ENCODE measurements at regions not wholly inside any gene's neighbourhood (a gene's known extent, or its start where the extent isn't known, plus 50 kb on each side); places are given as distances from the start of the nearest gene placed in this dataset.

DNA sequence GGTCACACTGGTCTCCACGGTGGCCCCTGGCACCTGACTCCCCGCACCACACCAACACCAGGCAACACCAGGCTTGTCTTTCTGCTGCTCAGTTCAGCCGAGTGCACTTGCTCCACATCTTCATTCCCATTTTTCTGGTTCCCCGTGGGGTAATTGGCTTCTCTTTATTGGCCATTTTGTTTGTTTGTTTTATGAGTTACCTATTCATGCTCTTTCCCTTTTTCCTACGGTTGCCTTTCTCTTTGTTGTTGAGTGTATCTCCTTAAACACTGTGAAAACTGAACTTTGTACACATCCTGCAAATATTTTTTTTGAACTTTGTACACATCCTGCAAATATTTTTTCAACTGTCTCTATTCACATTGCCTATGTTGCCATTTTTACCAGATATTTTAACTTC lies 834.0 kb downstream of the BRD1 start:
- no peak for TF ChIP-seq POLR2A (IDR thresholded peaks at IDR 0.05)
- TF ChIP-seq, protein P1, sequence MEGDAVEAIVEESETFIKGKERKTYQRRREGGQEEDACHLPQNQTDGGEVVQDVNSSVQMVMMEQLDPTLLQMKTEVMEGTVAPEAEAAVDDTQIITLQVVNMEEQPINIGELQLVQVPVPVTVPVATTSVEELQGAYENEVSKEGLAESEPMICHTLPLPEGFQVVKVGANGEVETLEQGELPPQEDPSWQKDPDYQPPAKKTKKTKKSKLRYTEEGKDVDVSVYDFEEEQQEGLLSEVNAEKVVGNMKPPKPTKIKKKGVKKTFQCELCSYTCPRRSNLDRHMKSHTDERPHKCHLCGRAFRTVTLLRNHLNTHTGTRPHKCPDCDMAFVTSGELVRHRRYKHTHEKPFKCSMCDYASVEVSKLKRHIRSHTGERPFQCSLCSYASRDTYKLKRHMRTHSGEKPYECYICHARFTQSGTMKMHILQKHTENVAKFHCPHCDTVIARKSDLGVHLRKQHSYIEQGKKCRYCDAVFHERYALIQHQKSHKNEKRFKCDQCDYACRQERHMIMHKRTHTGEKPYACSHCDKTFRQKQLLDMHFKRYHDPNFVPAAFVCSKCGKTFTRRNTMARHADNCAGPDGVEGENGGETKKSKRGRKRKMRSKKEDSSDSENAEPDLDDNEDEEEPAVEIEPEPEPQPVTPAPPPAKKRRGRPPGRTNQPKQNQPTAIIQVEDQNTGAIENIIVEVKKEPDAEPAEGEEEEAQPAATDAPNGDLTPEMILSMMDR (IDR thresholded peaks at IDR 0.05 in 8 of 11, conservative IDR thresholded peaks at IDR 0.05 in 3 of 11) = no peak

All from spleen (tissue), 7 donors.